DOHH2 (cell line): ENCODE measurements at regions not wholly inside any gene's neighbourhood (a gene's known extent, or its start where the extent isn't known, plus 50 kb on each side); places are given as distances from the start of the nearest gene placed in this dataset.

Experiments
- CTCF ChIP-seq: fragments of 200-600 bp; sonication (generic); IDR thresholded peaks from one replicate; pipeline ENCODE4 v1.5.1; 2014; ENCODE audit warnings: antibody characterized with exemption, mild to moderate bottlenecking, low read depth, low read length; ENCODE audit not compliant: poor library complexity, severe bottlenecking
- EZH2phosphoT487 ChIP-seq: fragments of 200-600 bp; sonication (generic); IDR thresholded peaks from 2 replicates; pipeline ENCODE4 v1.6.1; 2017; ENCODE audit warnings: borderline replicate concordance, mild to moderate bottlenecking, antibody characterized with exemption, low read length, moderate library complexity, mixed read lengths

- TF ChIP-seq CTCF (no peak), EZH2phosphoT487 (no peak)
Observed at GRCh38 chr21:17708522-17709265, 96.0 kb upstream of the BTG3 start.
